Endothelial cell of umbilical vein (primary cell): ENCODE measurements at regions not wholly inside any gene's neighbourhood (a gene's known extent, or its start where the extent isn't known, plus 50 kb on each side); places are given as distances from the start of the nearest gene placed in this dataset.
"Not testable (repeated sequence)": the region's sequence is repeated elsewhere in the genome, so short reads cannot be mapped to it uniquely, and the experiment has no call there.

Experiments used
- BruUV-seq: library from RNA; stranded (reverse); fragments of 400-500 nt; replicated peaks from 2 replicates; lab custom pipeline; 2021; lab: Mats Ljungman, UMichigan
- CTCF ChIA-PET: fragments of 300-600, 350-600 bp; sonication (Branson Sonifier 250); formaldehyde crosslinking; loops from one replicate; lab custom pipeline; 2021; ENCODE audit warnings: antibody characterized with exemption, inconsistent platforms; lab: Charles Lee
- POLR2A ChIA-PET: fragments of 300-600, 350-600 bp; sonication (Branson Sonifier 250); formaldehyde crosslinking; loops from one replicate; lab custom pipeline; 2021; ENCODE audit warnings: antibody characterized with exemption, inconsistent platforms; lab: Charles Lee
- DNase-seq: peaks from one replicate; pipeline ENCODE4 v3.0.0-alpha.2; 2011; ENCODE audit warnings: low read depth, low spot score
- FAIRE-seq: peaks from 2 replicates; lab custom pipeline; 2011; peaks lifted over from hg19 to GRCh38; lab: Jason Lieb, UNC
- H2AFZ ChIP-seq: 2 replicates; pipeline ENCODE4 v1.6.0; 2012; ENCODE audit warnings: low read depth, low read length, control low read depth, inconsistent platforms
- H3K27ac ChIP-seq: 2 replicates; pipeline ENCODE4 v1.5.1; 2011; ENCODE audit warnings: low read depth, mild to moderate bottlenecking, control low read depth, low read length, moderate library complexity; ENCODE audit not compliant: insufficient read depth
- H3K27me3 ChIP-seq, 2 experiments: 2 replicates each; pipeline versions ENCODE4 v1.6.0 to v1.6.1; 2011; ENCODE audit warnings: low read length in 2 of 2, mixed read lengths in 1 of 2; ENCODE audit not compliant: control insufficient read depth in 2 of 2, insufficient read depth in 2 of 2
- H3K36me3 ChIP-seq, 2 experiments: 2 replicates in 1 of 2; 3 replicates in 1 of 2; pipeline ENCODE4 v1.5.1; 2011; ENCODE audit warnings: low read length in 2 of 2, mild to moderate bottlenecking in 1 of 2, moderate library complexity in 1 of 2; ENCODE audit not compliant: control insufficient read depth in 2 of 2, insufficient read depth in 2 of 2; ENCODE audit errors: extremely low read depth in 1 of 2
- H3K4me1 ChIP-seq: 3 replicates; pipeline ENCODE4 v1.5.1; 2011; ENCODE audit warnings: mild to moderate bottlenecking, low read length; ENCODE audit not compliant: control insufficient read depth, insufficient read depth; ENCODE audit errors: extremely low read depth
- H3K4me2 ChIP-seq: 2 replicates; pipeline ENCODE4 v1.6.1; 2011; ENCODE audit warnings: low read length, control low read depth, mixed read lengths; ENCODE audit not compliant: insufficient read depth
- H3K4me3 ChIP-seq, 3 experiments: fragments of 200-600 bp in 1 of 3; sonication (generic), shearing (Covaris generic) in 1 of 3; replicated peaks in 1 of 3; 2 replicates each; pipeline ENCODE4 v1.5.1; 2011 to 2016; ENCODE audit warnings: control low read depth in 3 of 3, low read length in 3 of 3, mild to moderate bottlenecking in 2 of 3, inconsistent platforms in 1 of 3, low read depth in 1 of 3, moderate library complexity in 1 of 3; ENCODE audit not compliant: insufficient read depth in 1 of 3
- H3K79me2 ChIP-seq: 2 replicates; pipeline ENCODE4 v1.6.0; 2012; ENCODE audit warnings: low read length, inconsistent platforms; ENCODE audit not compliant: control insufficient read depth, insufficient read depth
- H3K9ac ChIP-seq: replicated peaks from 2 replicates; pipeline ENCODE3; 2011; ENCODE audit warnings: low read length, control low read depth; ENCODE audit not compliant: insufficient read depth; ENCODE audit errors: extremely low read depth
- H3K9me1 ChIP-seq: replicated peaks from 3 replicates; pipeline ENCODE4 v1.6.0; 2011; ENCODE audit warnings: mild to moderate bottlenecking, low read length; ENCODE audit not compliant: control insufficient read depth, insufficient read depth; ENCODE audit errors: extremely low read depth
- H3K9me3 ChIP-seq: replicated peaks from 2 replicates; pipeline ENCODE4 v1.5.1; 2012; ENCODE audit warnings: low read length, inconsistent platforms; ENCODE audit not compliant: control insufficient read depth, insufficient read depth
- H4K20me1 ChIP-seq: replicated peaks from 2 replicates; pipeline ENCODE3; 2011; ENCODE audit warnings: mild to moderate bottlenecking, low read length; ENCODE audit not compliant: control insufficient read depth, insufficient read depth; ENCODE audit errors: extremely low read depth
- POLR2AphosphoS5 ChIP-seq: IDR thresholded peaks from 2 replicates; pipeline ENCODE4 v1.6.1; 2012; ENCODE audit warnings: low read depth, mild to moderate bottlenecking, control low read depth, low read length, moderate library complexity; ENCODE audit not compliant: insufficient read depth
- dilution Hi-C: fragments of 300-500 bp; cut with MboI; formaldehyde crosslinking; loops from one replicate; pipeline ENCODE4 v1.15.0; 2019; ENCODE audit warnings: low sequenced_read_pairs; ENCODE audit not compliant: extremely low pct_ligation_motif_present
- intact Hi-C: fragments of 100-400 bp; cut with micrococcal nuclease; formaldehyde crosslinking; loops from one replicate; pipeline ENCODE4 v1.10.0; 2022

GRCh38 chr3:196138482-196139254 is 56.8 kb upstream of the TFRC start:
- no peaks in the 10 kb centered on the region for H3K36me3 ChIP-seq
- peaks cover 4% of the 10 kb centered on the region for H3K4me1 ChIP-seq
- H3K4me3 ChIP-seq, result no peak overlapping the region
- no peaks in the 10 kb centered on the region for H3K9me3 ChIP-seq
- FAIRE-seq, result no peak
- no peak overlapping the region for H3K9ac ChIP-seq
- intact Hi-C loops (no loop called here), dilution Hi-C loops (no loop called here)
- ChIA-PET CTCF (interaction anchor here (0.9 to 1.1 kb wide), 3 partner anchors 11 to 91 kb away, joined by 4 read pairs; no protein-coding TSS in a partner anchor), POLR2A (interaction anchor here (1.0 kb wide), 1 partner anchor 14 kb away, joined by 3 read pairs; no protein-coding TSS in a partner anchor)
- H3K27ac ChIP-seq, result no peak overlapping the region
- no peak overlapping the region for H2AFZ ChIP-seq
- DNase-seq, result peak; percentile 5
- H4K20me1 ChIP-seq, result no peaks in the 10 kb centered on the region
- no peaks in the 10 kb centered on the region for H3K79me2 ChIP-seq
- H3K9me1 ChIP-seq, result no peaks in the 10 kb centered on the region
- TF ChIP-seq POLR2AphosphoS5, result no peak
- no peak overlapping the region for H3K4me2 ChIP-seq
- no TSS peak for BruUV-seq
- peaks cover 1 to 9% of the 10 kb centered on the region in 2 experiments for H3K27me3 ChIP-seq

DNA sequence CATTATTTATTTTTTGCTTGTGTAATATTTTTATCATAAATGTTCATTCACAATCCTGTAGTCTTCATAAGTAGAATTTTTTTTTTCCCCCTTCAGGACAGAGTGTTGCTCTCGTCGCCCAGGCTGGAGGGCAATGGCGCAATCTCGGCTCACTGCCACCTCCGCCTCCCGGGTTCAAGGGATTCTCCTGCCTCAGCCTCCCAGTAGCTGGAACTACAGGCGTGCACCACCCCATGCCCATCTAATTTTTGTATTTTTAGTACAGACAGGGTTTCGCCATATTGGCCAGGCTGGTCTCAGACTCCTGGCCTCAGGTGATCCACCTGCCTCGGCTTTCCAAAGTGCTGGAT is 54.7 kb upstream of the TFRC start:
- intact Hi-C loops, result not testable (repeated sequence)

More for the DNA sequence above, 54.7 kb upstream of the TFRC start:
- H4K20me1 ChIP-seq, H3K9ac ChIP-seq, H3K79me2 ChIP-seq, H3K27me3 ChIP-seq, DNase-seq, H3K9me1 ChIP-seq, H2AFZ ChIP-seq, H3K4me3 ChIP-seq, H3K36me3 ChIP-seq, H3K4me2 ChIP-seq, H3K9me3 ChIP-seq, H3K4me1 ChIP-seq, dilution Hi-C loops, H3K27ac ChIP-seq, POLR2A ChIA-PET, FAIRE-seq: not testable (repeated sequence)
- CTCF ChIA-PET, result interaction anchor here (1.0 kb wide), 1 partner anchor 10 kb away, joined by 3 read pairs; no protein-coding TSS in a partner anchor
- BruUV-seq, result TSS peak; percentile 39
